HG03520 (cell line): ENCODE measurements at regions not wholly inside any gene's neighbourhood (a gene's known extent, or its start where the extent isn't known, plus 50 kb on each side); places are given as distances from the start of the nearest gene placed in this dataset.
A peak's percentile ranks its signal among the peaks of the same experiment; 100 is the strongest.
"Not testable (repeated sequence)": the region's sequence is repeated elsewhere in the genome, so short reads cannot be mapped to it uniquely, and the experiment has no call there.

Experiments
- ATAC-seq: cut with Tn5 transposase; IDR thresholded peaks from one replicate; pipeline ENCODE4 v1.9.1; 2021; ENCODE audit warnings: mild to moderate bottlenecking, moderate library complexity; ENCODE audit not compliant: unreplicated experiment

DNA sequence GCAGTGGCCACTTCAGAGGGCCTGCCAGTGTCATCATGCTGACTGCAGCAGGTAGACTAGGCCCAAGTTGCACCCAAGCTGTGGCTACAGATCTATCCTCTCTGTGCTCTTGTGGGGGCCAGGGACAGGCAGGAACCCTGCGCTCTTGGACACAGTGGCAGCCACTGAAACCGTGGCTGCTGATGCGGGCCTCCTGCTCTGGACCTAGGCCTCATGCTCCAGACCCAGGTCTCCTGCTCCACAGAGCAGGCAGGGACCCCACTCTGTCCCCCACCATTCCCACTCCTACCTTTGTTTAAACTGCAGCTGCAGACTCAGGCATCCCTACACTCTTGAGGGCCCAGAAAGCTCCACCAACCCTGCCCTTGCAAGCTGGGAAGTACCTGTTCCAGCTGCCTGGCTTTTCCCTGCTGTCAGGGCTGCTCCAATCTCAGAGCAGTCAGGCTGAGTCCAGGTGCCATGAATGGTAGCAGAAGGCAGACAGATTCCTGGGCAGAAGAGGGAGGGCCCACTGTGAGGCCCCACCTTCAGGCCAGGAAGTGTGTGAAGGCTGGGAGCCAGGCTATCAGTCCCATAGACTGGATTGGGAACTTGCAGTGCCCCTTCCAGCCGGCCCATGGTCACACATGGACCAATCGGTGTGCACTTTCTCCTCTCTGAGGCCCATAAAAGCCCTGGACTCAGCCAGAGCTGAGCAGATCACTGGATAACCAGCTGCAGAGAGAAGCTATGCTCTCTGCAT, 634.0 kb upstream of the SEMA3D start:
- ATAC-seq, result no peak

GRCh38 chr7:85815526-85815925, 628.7 kb upstream of the SEMA3D start:
- no peak for ATAC-seq

- ATAC-seq, result no peak
Observed at GRCh38 chr7:85806321-85806720, 619.5 kb upstream of the SEMA3D start.

DNA sequence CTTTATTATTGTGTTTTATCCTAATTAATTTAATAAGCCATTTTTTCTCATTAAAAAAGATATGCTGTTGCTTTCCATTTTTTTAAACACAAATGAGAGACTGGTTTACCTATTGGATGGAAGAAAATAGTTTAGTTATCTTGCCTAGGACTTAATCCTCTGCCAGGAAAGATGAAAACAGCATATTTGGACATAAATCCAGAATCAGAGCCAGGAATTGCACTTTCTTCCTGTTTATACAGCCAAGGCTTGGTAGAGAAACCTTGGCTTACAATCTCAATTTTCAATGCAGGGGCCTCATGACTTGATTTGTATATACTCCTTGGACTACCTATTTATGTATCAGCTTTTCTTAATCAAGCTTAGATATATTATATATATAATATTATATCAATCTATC, 618.8 kb upstream of the SEMA3D start:
- ATAC-seq, result no peak

DNA sequence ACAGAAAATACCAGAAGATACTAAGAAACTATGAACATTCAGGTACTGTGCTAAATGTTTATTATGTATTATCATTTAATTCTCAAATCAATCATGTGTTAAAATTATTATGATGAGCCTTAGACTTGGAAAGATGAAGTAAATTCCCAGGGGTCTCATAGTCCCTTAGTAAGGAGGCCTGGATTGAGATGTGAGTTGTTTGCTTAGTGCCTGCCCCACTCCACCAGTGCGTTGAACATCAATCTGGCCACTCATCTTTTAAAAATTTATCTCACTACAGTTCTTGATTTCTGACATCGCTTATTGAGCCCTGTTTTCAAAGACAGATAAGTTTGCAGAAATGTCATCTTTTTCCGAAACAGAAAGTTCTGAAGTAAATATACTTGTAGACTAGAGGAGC, 618.4 kb upstream of the SEMA3D start:
- ATAC-seq, result no peak

DNA sequence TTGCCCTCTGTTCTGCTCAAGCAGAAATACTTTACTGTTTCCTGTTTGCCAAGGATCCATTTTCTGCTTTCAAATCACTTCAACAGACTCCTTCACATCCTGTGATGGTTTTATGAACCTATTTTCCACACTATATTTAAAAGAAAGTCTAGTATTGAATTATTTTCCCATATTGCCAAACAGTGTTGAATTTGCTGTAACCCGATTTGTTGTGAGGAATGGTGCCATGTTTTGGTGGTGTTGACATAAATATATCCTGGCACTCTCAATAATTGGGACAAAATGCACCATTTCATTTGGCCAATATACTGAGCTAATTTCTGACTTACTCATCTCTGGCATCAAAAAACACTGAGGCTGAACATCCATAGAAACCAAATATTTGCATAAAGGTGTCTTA, 615.4 kb upstream of the SEMA3D start:
- no peak for ATAC-seq

- no peak for ATAC-seq
Observed at GRCh38 chr7:85796956-85797355, 610.1 kb upstream of the SEMA3D start.

- not testable (repeated sequence) for ATAC-seq
Observed at GRCh38 chr7:85791098-85791497, 604.2 kb upstream of the SEMA3D start.

GRCh38 chr7:85781606-85782005, 594.8 kb upstream of the SEMA3D start:
- no peak for ATAC-seq

DNA sequence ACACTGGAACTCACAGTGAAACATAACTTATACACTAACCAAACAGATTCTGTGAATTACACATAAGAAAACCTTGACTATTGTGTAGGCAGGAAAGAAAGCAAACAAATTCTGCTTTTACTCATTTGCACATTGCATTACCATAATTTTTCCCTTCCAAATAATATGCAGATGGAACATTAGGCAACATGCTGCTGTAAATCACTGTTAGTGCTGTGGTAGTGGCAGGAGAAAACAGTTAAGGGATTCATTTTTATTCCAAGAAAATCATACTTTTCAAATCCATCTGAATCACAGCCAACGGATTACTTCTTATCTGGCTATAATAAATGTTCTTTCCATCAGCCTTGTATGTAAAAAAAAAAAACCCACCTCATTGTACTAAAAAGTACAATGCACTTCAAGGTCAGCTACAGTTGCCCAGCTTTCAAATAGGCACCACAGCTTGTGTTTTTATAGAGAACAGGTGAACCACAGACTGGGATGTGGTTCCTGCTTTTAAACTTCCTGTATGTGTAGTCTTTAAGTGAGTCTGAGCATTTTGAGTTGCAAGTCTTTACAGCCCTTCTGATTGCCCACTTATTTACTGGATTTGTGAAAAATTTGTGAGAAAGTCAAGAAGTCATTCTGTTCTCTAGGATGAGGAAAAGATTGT, 590.0 kb upstream of the SEMA3D start:
- ATAC-seq, result no peak

DNA sequence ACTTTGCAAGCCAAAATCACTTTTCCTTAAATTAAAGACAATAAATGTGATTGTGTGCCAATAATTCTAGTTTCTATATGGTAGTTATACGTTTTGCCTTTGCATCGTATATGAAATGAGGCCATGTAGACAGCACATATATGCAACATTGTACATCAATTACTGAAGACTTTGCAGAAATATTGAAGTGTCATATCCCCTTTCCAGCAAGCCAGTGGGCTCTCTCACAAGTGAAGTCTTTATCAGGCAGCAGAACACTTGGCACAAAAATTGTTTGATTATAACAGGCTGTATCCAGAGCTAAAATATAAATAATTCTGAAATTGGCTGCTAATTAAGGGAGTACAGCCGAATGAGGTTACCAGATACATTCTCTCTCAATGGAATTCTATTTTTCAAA, 588.6 kb upstream of the SEMA3D start:
- ATAC-seq, result no peak

GRCh38 chr7:85774986-85775385, 588.1 kb upstream of the SEMA3D start:
- no peak for ATAC-seq

- no peak for ATAC-seq
Observed at GRCh38 chr7:85773116-85773728, 586.4 kb upstream of the SEMA3D start.

DNA sequence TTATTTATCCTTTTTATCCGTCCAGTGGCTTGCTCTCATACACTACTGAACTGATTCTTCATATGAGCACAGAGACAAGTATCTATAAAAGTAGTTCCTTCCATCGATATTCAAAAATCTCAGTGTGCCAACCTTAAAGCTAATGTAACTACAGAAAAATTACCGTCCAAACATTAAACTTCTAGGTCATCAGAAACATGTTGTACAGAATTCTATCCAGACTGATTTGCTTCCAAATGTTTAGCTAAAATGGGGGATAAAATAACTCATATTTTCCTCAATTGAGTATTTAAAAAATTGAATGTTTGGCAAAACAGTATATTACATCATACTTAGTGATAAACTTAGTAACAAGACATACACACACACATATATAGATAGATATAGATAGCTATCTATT, 584.7 kb upstream of the SEMA3D start:
- ATAC-seq, result no peak

DNA sequence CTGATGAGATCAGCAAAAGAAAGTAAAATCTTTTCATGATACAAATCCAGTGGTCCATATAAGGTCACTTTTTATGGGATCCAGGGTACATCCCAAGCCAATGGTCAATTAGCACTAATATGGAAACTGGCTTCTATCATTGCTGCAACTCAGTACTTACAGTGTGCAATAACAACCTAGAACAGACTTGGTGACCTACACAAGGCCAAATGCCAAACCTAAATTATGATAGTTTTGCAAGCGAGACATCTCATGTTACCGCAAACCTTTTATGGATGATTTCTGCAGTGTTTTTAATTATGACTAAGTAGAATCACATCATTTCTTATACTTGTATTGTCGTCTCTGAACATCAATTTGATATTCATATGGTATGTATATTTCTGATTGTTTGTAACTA, 583.5 kb upstream of the SEMA3D start:
- ATAC-seq, result no peak

GRCh38 chr7:85765698-85766298, 578.9 kb upstream of the SEMA3D start:
- ATAC-seq, result no peak

DNA sequence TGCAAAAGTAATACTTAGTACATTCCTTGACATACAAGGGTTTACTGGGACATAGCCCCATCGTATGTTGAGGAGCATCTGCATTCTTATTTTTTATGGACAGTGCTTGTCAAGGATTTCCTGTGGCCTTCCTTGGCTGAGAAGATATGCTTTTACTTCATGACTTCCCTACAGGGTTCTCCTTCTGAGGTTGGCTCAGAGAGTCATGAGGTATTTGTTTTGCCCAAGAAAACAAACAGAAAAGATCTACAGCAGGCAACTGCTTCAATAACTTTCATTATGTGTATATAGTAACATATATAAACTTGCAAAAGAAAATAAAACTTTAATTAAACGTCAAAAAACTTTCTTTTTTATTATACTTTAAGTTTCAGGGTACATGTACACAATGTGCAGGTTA, 577.2 kb upstream of the SEMA3D start:
- no peak for ATAC-seq

DNA sequence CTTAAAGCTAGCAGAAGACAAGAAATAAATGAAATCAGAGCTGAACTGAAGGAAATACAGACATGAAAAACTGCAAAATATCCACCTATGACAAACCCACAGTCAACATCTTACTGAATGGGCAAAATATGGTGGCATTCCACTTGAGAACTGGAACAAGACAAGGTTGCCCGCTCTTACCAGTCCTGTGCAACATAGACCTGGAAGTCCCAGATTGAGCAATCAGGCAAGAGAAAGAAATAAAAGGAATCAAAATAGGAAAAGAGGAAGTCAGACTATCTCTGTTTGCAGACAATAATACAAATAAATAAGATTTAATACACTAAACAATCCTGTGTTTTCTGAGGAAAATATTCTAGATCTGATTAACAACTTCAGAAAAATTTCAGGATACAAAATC, 570.5 kb upstream of the SEMA3D start:
- ATAC-seq, result no peak

GRCh38 chr7:85750454-85750949, 563.6 kb upstream of the SEMA3D start:
- ATAC-seq, result peak; percentile 92

GRCh38 chr7:85749696-85750453, 563.0 kb upstream of the SEMA3D start:
- peak; percentile 24 for ATAC-seq

- ATAC-seq, result no peak
Observed at GRCh38 chr7:85748861-85749260, 562.0 kb upstream of the SEMA3D start.
